ENCODE measurements at regions not wholly inside any gene's neighbourhood (a gene's known extent, or its start where the extent isn't known, plus 50 kb on each side); places are given as distances from the start of the nearest gene placed in this dataset.

- TF ChIP-seq, protein P1, sequence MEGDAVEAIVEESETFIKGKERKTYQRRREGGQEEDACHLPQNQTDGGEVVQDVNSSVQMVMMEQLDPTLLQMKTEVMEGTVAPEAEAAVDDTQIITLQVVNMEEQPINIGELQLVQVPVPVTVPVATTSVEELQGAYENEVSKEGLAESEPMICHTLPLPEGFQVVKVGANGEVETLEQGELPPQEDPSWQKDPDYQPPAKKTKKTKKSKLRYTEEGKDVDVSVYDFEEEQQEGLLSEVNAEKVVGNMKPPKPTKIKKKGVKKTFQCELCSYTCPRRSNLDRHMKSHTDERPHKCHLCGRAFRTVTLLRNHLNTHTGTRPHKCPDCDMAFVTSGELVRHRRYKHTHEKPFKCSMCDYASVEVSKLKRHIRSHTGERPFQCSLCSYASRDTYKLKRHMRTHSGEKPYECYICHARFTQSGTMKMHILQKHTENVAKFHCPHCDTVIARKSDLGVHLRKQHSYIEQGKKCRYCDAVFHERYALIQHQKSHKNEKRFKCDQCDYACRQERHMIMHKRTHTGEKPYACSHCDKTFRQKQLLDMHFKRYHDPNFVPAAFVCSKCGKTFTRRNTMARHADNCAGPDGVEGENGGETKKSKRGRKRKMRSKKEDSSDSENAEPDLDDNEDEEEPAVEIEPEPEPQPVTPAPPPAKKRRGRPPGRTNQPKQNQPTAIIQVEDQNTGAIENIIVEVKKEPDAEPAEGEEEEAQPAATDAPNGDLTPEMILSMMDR (conservative IDR thresholded peaks at IDR 0.05; ENCODE audit: low read depth, low read length), result no peak
- TF ChIP-seq EZH2 (IDR thresholded peaks at IDR 0.05; ENCODE audit: low read length, unreplicated experiment) (no peak), EZH2phosphoT487 (IDR thresholded peaks at IDR 0.05; ENCODE audit: borderline replicate concordance, low read length) (no peak)
Observed at GRCh38 chr1:147076442-147076841, 95.8 kb downstream of the PRKAB2 start.
